CD4-positive, alpha-beta T cell treated with Interleukin-17A for 1 hour (primary cell): ENCODE measurements at regions not wholly inside any gene's neighbourhood (a gene's known extent, or its start where the extent isn't known, plus 50 kb on each side); places are given as distances from the start of the nearest gene placed in this dataset.

ENCODE experiments used
- DNase-seq: peaks from one replicate; pipeline ENCODE4 v3.0.0-alpha.2; 2020

GRCh38 chr5:67978171-67978570 is 237.4 kb upstream of the PIK3R1 start:
- no peak for DNase-seq

DNA sequence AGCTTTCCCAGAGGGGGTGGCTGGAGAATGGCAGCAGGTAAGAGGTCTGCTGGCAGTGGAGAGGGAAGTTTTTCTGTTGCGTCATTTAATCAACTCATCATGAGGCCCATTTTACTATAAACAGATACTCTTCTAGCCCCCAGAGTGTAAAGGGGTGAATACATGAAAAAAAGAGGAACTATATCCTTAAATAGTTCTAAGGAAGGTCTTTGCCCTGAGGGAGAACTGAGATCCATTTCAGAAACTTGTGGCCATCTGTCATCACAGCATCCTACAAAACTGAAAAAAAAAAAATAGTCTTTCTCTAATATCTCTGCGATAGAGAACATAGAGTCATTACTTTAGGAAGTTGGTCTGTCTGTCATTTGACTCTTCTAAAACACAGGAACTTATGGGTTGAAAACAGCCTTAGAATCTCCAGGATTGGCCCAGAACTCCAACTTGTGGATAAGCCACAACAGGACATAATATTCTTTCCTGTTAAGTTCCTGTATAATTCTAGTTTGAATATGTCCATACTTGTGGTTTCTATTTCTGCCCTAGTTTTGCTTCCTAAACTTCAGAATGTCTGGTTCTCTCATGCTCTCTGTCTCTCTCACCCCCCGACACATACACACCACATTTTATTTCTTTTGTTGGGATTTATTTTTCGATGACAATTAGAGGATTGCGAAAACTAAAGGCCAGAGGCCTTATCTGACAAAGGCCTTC is 238.5 kb upstream of the PIK3R1 start:
- no peak for DNase-seq

DNA sequence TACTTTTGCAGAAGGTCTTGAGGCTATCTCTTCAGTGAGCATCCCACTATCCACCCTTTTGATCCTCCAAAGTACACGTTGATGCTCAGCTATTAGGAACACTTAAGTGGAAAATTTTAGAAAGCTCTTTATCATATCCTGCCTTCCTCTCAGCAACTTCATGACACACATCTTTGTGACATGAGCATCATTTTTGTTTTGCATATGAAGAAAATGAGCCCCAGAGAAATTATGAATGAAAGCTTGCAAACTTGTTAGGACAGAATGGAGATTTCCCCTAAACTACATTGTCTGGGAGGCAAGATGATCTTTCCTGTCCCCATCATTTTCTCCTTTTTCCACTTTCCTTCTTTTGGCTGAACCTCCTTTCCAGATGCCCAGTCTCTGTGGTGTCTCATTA is 239.4 kb upstream of the PIK3R1 start:
- no peak for DNase-seq

- no peak for DNase-seq
Measured at GRCh38 chr5:67974471-67974870, 241.1 kb upstream of the PIK3R1 start.

DNA sequence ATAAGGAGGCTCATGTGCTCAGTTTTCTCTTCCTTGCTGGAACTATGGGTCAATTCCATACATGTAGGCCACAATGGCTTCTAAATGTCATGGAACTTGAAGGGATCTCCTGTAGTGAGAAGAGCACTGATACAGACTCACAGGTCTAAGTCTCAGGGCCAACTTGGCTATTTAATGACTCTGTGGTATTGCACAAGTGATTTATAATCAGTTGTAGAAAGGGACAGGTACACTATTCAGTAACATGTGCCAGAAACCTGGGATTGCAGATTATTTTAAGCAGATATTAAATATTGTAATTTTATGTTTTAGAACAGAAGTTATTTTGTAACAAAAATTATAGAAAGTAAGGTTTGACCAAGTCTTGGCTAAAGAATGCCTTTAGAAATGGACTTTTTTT is 241.5 kb upstream of the PIK3R1 start:
- DNase-seq: no peak

GRCh38 chr5:67971971-67972821 is 243.4 kb upstream of the PIK3R1 start:
- DNase-seq: no peak

GRCh38 chr5:67971223-67971830 is 244.2 kb upstream of the PIK3R1 start:
- no peak for DNase-seq

DNA sequence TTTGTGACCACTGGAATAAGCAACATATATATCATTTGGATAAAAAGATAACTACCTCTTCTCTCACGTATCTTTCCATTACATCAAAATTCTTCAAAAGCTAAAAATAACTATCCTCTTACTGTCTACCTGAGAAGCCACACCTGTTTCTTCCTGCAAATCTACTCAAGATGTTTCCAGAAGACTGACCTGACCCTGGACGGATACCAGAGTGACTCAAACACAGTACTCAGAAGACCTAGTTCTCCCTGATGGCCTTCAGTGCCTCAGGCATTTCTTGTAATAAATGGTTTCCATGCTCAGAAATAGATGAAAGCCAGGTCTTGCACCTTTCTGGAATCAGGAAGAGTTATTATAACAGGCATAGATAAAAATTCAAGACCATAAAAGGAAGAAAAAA is 245.9 kb upstream of the PIK3R1 start:
- DNase-seq: no peak

GRCh38 chr5:67969176-67969575 is 246.4 kb upstream of the PIK3R1 start:
- DNase-seq: no peak

- DNase-seq: no peak
Measured at GRCh38 chr5:67966712-67967111, 248.8 kb upstream of the PIK3R1 start.

GRCh38 chr5:67964619-67965018 is 250.9 kb upstream of the PIK3R1 start:
- DNase-seq: no peak

GRCh38 chr5:67963789-67964519 is 251.6 kb upstream of the PIK3R1 start:
- no peak for DNase-seq

- DNase-seq: no peak
Measured at GRCh38 chr5:67960939-67961338, 254.6 kb upstream of the PIK3R1 start.

- no peak for DNase-seq
Measured at GRCh38 chr5:67957374-67957773, 258.2 kb upstream of the PIK3R1 start.

DNA sequence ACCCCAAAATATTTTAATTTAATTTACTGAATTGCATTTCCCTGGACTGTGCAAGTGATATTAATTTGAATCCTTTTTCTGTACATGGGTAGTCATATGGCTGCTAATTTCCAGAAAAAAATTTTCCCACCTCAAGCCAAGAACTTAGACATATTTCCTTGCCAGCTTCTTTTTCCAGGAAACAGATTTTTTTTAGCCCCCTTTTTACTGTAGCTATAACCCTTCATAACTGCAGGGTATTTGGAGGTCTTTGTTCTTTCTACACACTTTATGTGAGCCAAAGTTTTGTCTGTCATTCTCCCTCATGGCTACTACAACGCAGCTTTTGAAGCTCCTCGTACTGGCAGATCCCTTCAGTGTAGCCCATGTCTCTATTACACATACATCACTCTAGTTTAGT is 261.2 kb upstream of the PIK3R1 start:
- no peak for DNase-seq

GRCh38 chr5:67942421-67942820 is 273.1 kb upstream of the PIK3R1 start:
- DNase-seq: no peak

DNA sequence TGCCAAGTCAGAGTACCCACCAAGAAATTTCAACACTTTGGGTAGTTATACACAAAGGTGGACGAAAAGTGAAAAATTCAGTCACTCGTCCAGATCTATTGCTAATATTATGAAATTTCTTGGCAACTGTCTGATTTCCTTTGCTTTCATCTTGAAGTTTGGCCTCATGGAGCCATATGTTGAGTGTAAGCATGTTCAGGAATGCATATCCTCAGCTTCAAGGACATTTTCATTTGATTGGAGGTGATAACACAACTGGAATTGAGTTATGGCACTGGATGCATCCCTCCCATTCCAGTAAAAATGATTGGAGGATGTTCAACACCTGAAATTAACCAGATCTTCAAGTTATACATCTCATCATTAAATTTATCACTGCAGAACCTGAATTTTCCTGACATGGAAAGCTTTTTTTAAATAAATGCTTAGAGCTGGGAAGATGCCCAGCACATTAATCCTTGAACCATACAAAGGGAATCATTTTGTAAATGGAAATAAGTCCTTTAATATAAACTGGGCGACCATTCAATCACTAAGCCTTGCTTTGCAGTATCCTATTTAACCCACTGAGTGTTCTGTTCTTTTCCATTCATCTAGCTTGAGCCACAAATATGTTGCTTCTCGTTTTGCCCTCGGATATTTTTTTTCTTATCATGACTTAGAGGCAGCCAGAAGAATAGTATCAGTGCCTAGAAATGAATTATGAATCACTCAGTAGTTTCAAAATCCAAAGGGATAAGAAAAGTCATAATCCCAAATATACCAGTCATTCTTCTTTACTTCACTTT is 273.7 kb upstream of the PIK3R1 start:
- DNase-seq: no peak

- no peak for DNase-seq
Measured at GRCh38 chr5:67935908-67936566, 279.5 kb upstream of the PIK3R1 start.

DNA sequence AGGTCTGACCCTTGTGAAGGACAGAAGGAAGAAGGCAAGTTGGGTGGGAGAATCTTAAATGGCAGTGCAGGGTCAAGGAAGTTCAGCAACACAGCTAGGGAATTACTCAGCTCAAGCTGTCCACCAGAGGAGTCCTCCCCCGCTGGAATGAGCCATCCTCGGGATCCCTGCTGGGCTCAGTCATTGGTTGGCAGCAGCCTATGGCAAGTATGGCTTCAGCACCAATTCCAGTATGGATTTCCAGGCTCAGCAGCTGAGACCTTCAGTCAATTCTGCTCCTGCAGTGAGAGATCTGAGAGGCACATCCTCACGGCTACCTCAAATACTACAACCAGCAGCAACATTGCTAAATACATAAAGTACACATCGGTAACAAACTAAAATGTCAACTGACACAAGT is 280.6 kb upstream of the PIK3R1 start:
- DNase-seq: no peak

GRCh38 chr5:67925511-67925910 is 290.0 kb upstream of the PIK3R1 start:
- no peak for DNase-seq

GRCh38 chr5:67921004-67921601 is 294.5 kb upstream of the PIK3R1 start:
- DNase-seq: no peak
